ENCODE measurements at regions not wholly inside any gene's neighbourhood (a gene's known extent, or its start where the extent isn't known, plus 50 kb on each side); places are given as distances from the start of the nearest gene placed in this dataset.

DNA sequence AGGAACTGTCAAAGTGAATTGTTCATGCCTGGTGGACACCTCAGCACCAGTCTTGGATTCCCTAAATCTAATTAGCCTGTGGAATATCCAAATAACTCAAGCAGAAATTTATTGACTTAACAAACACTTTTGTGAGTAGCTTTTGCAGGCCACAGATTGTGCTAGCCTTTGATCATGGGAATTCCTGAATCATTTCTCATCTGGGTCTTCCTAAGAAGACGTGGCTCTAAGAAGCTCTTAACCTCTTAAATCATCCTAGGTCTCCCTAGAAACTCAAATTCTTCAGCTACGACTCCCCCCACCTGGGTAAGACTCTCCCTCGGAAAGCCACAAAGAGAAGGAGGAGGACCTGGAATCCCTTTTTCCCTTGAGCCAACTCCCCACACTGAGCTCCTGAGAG lies 53.8 kb upstream of the PSEN2 start:
- TF ChIP-seq, protein P1, sequence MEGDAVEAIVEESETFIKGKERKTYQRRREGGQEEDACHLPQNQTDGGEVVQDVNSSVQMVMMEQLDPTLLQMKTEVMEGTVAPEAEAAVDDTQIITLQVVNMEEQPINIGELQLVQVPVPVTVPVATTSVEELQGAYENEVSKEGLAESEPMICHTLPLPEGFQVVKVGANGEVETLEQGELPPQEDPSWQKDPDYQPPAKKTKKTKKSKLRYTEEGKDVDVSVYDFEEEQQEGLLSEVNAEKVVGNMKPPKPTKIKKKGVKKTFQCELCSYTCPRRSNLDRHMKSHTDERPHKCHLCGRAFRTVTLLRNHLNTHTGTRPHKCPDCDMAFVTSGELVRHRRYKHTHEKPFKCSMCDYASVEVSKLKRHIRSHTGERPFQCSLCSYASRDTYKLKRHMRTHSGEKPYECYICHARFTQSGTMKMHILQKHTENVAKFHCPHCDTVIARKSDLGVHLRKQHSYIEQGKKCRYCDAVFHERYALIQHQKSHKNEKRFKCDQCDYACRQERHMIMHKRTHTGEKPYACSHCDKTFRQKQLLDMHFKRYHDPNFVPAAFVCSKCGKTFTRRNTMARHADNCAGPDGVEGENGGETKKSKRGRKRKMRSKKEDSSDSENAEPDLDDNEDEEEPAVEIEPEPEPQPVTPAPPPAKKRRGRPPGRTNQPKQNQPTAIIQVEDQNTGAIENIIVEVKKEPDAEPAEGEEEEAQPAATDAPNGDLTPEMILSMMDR (IDR thresholded peaks at IDR 0.05), result no peak
- TF ChIP-seq POLR2A (IDR thresholded peaks at IDR 0.05), result no peak

All from heart left ventricle (tissue), 13 donors.